ENCODE measurements at regions not wholly inside any gene's neighbourhood (a gene's known extent, or its start where the extent isn't known, plus 50 kb on each side); places are given as distances from the start of the nearest gene placed in this dataset.

GRCh38 chr7:121578669-121579068 lies 182.6 kb upstream of the FAM3C start:
- no peak for TF ChIP-seq EZH2 (IDR thresholded peaks at IDR 0.05)
- no peak for TF ChIP-seq POLR2AphosphoS5 (IDR thresholded peaks at IDR 0.05; ENCODE audit: borderline replicate concordance, low read depth, low read length)
- TF ChIP-seq FOXP2 (optimal IDR thresholded peaks at IDR 0.05; ENCODE audit: control extremely low read depth, extremely low read length, insufficient read depth): no peak

Data from SK-N-MC (cell line).